Retina (tissue), 1 donor: ENCODE measurements at regions not wholly inside any gene's neighbourhood (a gene's known extent, or its start where the extent isn't known, plus 50 kb on each side); places are given as distances from the start of the nearest gene placed in this dataset.

Source experiments
- DNase-seq: peaks from one replicate; pipeline ENCODE4 v3.0.0-alpha.2; 2016

DNA sequence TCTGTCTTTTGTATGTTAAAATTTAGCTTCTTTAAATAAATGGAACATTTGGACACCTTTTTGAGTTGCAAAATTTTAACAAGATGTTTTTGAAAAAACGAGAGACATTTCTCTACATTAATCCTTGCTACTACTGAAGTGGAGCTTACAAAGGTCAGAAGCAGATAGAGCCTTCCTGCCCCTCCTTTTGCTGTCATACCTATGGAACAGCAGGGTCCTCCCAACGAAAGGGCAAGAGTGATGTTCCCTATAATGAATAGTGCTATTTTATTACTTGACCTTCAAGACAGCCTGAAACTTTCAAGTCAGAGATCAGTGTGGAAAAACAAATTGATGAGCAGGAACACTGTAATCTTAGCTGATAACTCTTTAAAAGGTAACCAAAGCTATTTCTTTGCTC lies 1538.9 kb downstream of the PLA2G4A start:
- DNase-seq: no peak

DNA sequence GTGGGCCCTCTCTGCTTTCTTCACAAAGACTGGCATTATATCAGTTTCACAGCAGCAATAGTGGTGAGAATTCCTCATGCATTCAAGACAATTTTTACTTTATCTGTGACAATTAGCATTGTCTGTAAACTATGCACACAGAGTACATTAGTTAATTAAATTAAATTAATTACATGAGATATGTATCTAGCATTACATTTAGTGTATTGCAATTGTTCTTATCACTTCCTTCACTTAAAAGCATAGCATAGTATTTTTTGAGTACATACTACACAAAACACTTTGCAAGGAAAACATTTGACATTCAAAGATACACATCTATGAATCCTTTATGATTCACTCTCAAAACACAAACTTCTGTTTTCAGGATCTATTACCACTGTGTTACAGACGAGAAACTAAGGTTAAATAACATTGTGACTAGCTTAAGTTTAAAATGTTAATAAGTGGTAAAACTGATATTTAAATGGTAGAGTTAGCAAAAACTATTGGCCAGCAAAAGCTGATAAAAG lies 1542.6 kb downstream of the PLA2G4A start:
- DNase-seq: no peak

DNA sequence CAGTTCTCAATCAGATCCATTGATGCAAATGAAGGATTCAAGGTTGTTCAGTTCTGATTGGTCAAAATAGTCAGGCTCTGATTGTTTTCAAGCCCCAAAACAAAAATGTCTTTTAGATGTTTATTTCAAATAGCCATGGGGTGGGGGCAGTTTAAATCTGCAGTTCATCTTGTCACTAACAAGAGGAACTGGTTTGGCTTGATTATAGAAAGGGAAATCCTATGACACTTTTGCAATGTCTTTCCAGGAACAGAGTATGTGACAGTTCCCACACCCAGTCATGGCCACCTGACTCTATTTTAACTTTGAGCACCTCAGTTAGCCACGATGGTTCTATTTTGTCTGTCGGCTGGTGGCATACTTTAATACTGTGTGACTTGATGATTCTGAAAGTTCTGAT lies 1544.1 kb downstream of the PLA2G4A start:
- no peak for DNase-seq

DNA sequence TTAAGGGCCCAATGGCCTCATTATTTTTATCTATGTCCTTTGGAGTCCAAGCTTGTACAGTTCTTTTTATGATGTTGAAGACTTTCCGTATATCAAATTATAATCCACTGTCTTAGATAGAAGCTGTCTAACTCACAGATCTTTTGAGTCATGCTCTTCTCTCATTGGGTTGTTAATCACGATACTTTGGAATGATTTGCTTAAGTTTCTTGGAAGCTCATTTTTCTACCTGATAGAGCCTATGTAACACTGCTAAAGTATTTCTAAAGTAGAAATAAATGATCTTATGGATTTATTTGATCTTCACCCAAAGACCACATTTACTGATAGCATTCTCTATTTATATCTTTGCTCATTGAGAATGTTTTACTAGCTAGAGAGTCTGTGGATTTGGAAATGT lies 1554.1 kb downstream of the PLA2G4A start:
- no peak for DNase-seq

DNA sequence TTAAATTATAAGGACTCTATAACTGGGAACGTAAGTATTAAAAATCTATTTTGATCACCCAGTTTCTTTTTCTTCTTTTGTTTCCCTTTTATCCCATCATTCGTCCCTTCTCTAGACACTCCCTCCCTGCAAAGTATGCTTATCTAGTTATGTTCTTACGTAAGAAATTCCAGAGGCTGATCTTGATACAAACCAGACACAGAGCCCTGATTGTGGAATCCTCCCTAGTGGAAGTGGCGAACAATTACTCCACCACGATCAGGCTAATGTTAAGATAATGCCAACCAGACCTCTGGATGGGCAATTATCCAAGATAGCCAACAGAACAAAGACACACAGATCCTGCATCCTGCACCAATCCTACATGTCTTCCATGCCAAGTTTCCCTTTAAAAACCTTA lies 1557.4 kb downstream of the PLA2G4A start:
- no peak for DNase-seq

DNA sequence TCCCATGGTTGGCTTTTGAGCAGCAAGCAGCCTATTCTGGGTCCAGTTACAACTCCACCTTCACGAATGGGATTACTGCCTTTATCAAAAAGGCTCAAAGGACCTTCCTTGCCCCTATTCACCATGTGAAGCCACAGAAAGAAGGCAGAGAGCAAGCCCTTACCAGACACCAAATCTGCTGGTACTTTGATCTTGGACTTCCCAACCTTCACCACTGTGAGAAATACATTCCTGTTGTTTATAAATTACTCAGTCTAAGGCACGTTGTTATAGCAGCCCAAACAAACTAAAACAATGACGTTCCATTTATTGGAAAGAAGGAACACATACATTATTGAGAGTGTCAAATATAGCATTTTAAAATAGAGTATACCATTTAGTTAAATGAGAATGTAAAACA lies 1557.9 kb downstream of the PLA2G4A start:
- DNase-seq: no peak

DNA sequence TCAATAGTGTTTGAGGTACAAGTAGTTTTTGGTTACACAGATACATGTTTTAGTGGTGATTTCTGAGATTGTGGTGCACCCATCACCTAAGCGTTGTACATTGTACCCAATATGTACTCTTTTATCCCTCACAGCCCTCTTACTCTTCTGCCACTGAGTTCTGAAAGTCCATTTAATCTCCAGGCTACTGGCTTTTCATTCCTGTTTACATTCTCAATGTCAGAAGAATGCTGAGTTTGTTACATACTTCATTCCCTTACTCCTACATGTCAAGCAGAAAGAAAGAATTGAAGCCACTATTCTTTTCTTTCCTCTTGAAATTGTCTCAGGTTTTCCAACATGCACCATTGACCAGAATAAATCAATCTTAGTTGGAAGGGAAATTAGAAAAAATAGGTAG lies 1565.9 kb downstream of the PLA2G4A start:
- DNase-seq: no peak

DNA sequence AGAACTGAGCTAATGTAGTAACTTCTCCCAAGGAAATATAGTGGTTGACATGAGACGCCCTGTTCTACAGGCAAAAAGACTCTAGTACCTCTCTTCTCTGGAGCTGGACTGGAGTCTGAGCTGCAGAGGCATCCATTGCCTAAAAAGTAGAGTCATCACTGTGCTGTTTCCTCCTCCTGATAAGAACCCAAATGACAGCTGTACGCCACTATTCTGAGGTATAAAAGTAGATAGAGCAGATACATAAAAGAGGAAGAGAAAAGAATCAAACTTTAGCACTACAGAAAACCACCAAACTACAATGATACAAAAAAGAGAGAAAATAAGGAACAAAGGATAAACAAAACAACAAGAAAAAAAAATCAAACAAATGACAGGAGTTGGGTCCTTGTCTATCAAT lies 1568.8 kb downstream of the PLA2G4A start:
- no peak for DNase-seq

DNA sequence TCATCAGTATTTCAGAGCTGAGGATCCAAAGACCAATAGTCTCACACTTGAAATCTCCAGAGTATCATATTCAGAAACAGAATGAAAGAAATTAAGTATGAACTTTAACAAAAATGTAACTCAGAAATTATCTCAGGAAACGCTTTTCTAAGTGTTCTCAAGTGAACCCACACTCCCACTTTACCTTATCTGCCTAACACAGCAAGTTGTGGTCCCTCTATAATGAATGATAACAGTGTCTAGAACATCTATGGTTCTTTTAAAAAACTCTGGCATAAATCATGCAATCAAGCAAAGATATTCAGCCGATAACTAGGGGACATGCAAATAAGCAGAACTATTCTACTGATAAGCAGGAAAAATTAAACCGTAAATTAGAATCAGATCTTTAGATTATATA lies 1574.2 kb downstream of the PLA2G4A start:
- DNase-seq: no peak

DNA sequence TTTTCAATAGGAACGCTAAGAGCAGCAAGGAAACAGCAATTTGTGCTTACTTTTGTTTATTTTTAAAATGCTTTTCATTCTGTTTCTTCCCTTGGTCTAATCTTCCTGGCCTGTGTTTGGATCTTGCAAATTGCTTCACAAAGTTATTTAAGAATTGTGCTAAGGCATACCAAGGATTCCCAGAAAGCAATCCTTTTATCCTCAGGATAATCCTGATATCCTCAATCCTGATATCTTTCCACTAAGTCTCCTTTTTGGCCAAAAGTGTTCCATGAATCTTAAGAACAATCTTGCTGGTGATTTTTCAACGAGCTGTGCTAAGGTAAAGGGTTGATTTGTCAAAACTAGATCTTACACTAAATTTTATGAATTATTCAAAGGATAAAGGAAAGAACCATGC lies 1577.9 kb downstream of the PLA2G4A start:
- no peak for DNase-seq

DNA sequence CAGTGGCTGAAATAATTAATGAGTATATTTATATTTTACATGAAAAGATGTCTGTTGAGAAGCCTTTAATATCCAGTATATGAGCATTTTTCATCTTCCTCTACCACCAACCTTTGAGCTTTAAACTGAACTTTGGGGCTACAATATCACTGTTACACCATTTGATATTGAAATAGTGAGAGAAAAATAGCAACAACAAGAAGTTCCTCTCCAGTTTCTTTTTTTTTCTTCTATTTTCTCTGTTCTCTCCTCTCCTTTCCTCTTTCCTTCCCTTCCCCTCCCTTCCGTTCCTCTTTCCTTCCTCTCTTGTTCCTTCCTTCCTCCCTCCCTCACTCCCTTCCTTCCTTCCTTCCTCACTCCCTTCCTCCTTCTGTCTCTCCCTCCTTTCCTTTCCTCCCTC lies 1591.4 kb downstream of the PLA2G4A start:
- DNase-seq: no peak

DNA sequence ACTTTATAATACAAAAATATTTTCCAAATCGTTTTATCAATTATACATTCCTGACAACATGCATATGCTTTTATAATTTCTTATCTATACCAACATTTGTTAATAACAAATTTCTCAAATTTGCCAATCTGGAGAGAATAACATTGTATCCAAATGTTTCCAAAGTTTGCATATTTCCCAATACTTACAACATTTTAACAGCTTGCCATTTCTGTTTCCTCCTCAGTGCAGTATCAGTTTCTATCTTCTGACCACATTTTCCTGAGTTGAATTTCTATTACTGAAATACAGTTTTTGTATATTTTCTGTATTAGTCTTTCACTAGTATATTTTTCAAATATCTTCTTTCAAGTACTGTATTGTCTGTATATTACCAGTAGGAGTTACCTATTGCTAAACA lies 1594.3 kb downstream of the PLA2G4A start:
- DNase-seq: no peak

DNA sequence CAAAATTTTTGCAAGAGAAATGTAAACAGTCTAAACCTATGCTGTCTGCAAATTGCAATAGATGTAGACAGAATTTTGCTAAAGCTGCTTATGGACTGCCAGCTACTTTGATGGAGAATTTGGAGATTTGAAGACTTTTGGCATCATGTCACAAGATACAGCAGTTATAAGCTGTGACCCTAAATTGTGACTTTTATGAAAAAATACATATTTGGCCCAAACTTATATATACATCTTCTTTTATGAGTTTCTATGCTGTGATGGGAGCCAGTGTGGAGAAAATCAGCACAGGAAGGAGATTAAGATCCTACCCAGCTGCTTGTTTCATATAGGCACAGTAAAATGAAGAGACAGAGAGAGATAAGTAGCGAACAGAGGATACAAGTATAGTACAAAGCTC lies 1595.4 kb downstream of the PLA2G4A start:
- DNase-seq: no peak

DNA sequence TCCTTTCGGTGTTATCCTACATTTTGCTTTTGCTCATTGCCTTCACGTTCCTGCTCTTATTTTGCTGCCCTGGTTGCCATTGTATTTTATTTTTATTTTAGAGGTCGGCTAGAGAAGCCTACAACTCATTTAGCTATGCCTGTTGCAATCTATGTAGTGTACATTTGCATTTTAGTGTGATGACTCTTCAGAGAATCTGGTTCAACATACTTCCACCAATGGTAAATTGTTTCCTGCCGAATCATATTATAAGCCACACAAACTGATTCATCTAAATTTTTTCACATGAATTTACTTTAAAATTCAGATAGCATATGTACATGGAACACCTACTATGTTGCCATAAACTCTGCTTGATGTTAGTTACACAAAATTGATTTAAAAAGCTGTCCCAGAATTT lies 1596.9 kb downstream of the PLA2G4A start:
- no peak for DNase-seq

DNA sequence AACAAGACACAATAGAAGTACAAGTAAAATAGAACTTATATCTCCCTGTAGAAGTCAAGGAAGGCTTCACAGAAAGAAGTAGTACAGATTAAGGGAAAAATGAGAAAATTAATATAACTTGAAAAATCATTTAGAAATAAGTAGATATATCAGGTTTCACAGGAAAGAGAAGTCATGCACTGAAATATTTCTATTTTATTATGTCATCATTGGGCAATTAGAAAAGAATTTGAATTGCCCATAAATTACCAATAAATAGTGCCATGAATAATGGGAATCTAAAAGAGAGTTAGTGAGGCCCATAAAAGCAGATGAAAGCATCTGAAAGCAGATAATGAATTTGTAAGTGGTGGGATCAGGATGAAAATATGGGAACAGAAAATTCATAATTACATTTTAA lies 1597.8 kb downstream of the PLA2G4A start:
- no peak for DNase-seq

DNA sequence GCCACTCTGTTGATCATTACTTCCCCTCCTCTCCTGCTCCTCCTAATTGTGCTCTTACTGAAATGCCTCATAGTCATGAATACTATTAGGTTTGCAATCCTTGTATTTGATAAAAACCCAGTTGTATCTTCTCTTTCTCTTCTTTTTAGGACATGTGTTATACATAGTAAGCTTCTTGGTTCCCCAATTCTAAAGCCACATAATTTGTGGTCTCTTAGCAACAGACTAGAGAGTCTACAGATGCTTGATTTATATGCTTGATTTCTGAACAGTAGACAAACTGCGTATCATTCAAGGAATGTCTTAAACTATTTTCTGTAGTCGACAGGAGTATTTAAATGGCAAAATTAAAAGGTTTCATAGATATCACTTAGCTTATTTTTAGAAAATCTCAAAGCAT lies 1598.9 kb downstream of the PLA2G4A start:
- DNase-seq: no peak

DNA sequence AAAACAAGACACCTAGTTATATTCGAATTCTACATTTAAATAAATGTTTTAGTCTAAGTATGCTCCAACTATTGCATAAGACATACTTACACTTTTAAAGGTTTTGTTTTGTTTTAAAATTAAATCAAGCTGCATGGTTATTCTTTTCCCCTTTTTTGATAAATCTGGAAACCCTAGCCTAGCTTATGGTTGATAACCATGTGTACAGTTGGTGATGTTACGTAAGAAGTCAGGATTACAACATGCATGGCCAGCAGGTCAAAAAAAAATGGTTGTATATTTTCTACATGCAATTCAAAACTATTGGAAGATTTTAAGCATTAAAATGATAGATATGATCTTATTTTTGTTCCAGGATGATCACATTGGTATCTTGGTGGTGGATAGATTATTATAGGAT lies 1600.6 kb downstream of the PLA2G4A start:
- no peak for DNase-seq

DNA sequence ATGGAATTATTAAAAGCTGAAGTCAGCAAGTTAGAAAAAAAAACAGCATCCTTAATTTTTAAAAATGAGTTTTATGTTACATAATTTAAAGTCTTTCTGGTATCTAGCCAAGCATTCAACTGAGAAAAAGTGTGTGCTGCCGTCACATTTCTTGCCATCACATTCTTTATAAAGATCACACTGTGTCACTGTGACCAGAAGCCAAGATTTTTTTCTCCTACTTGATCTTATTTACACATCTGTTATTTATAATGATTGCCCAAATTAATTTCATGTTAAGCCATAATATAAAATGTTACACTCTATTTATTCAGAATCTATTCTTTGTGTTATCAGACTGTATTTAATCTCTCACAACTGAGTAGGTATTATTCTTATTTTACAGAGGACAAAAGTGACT lies 1603.7 kb downstream of the PLA2G4A start:
- no peak for DNase-seq

DNA sequence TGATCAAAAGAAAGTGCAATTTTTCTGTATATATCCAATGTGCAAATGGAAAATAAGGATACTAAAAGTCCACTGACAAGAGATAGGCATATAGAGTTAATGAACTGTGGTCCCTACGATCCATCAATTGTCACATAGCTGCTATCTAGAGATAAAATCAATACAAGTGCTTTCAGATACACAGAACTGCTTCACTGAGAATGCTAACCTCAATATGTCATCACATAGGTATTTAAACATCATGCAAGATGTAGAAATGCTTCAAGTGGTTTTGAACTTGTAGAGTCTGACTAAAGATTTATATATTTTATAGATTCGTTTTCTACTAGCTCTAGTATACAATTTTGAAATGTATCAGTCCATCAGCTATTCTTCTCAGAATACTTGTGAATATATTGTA lies 1604.7 kb downstream of the PLA2G4A start:
- DNase-seq: no peak

DNA sequence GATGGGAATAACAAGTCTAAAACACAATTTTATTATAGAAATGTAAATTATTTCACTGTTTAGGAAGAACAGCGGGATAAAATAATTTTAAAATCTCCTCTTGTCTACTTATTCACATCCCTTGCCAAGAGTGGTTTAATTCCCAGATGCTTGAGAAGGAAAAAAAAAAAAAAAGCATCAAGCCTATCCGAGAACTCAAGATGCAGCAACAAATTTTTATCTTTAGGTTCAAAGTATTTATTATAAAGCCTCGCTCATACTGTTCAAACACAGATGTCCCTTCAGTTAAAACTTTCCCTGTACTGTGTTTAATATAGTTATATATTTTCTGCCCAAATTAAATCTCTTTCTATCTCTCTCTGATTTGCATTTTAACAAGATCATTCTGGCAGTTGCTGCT lies 1615.8 kb downstream of the PLA2G4A start:
- DNase-seq: no peak

DNA sequence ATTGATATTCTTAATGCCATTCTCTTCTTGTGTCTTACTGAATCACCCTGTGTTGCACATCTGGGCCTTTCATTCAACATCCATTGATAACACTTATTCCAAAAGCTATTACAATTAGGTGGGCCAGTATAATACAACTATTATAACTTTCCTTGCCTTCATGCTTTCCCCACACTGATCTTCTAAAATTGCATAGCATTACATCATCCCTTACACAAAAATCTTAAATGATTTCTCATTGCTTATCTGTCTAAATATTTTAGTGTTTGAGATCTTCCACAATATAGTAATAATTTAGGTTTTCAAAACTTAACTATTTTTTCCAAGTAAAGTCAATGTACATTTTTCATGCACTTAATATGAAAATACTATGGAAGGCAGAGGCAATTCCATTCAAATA lies 1634.1 kb downstream of the PLA2G4A start:
- no peak for DNase-seq

DNA sequence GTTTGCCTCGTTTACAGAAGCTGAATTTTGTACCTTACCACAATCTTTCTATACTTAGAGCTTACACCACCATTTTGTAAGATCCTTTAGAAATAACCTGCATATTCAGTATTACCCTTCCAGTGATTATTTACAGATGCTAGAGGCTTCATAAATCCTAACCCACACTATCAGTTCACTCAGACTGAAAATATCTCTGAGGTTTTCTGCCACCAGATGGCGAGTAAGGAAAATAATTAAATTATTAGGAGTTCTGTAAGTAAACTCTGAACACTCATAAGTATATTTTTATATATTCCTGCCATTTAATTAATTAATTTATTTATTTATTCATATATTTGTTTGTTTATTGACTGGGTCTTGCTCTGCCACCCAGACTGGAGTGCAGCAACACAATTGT lies 1635.2 kb downstream of the PLA2G4A start:
- DNase-seq: no peak

DNA sequence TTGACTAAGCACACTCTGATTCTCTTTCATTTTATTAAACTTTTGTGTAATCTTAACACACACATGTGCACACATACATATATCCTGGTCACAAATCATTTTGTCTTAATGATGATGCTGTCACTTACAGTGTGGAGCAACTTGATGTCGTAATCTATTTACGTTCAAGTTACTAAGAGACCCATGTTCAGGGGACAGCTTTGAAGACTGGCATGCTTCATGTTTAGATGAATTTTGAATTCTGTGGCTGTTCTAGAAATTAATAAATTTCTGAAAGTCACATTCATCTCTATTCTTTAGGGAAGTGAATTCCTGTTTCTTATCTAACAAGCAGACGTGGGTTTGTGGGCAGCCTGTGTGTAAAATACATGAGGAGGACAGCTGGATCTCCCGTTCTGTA lies 1637.8 kb downstream of the PLA2G4A start:
- no peak for DNase-seq

DNA sequence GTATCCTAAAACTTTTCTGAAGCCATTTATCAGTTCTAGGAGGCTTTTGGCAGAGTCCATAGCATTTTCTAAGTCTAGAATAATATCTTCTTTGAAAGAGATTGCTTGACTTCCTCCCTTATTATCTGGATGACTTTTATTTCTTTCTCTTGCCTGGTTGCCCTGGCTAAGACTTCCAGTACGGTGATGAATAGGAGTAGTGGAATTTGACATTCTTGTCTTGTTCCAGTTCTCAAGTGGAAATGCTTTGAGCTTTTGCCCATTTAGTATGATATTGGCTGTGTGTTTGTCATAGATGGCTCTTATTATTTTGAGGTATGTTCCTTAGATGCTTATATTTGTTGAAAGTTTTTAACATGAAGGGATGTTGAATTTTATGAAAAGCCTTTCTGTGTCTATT lies 1647.9 kb downstream of the PLA2G4A start:
- DNase-seq: no peak

DNA sequence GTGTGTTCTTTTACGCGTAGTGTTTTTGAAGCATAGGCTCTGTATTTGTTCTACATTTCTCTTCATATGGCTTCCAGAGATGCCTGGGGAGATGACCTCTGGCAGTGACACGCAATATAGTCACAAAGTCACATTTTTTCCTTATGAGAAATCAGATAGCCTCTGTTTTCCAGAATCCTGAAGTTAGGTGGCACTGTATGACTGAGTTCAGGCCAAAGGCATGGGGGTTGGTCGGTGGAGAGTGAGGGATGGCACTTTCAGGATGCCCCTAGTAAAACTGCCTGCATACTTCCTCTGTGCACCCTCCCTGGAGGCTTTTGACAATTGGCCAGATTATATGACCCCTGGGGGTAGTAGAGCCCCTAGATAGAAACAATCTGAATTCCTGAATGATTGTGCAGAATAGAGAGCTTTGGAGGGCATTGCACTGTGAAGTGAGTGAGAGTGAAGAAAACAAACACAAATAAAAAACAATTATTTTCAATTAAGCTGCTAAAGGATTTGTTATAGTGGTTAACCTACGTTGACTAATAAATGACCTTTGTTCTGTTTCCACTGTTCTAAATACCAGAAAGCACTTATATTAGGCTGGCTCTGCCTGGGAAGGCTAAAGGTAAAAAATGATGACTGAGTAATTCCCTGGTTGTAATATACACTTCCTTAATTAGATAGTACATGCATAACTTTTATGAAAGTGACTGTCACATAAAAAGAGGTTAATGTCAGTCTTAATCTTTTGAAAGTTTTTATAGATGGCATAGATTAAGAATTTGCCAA lies 1660.8 kb downstream of the PLA2G4A start:
- DNase-seq: no peak
